MG63 (cell line): ENCODE measurements at regions not wholly inside any gene's neighbourhood (a gene's known extent, or its start where the extent isn't known, plus 50 kb on each side); places are given as distances from the start of the nearest gene placed in this dataset.
"Not testable (repeated sequence)": the region's sequence is repeated elsewhere in the genome, so short reads cannot be mapped to it uniquely, and the experiment has no call there.

Source experiments
- DNase-seq: peaks from one replicate; pipeline ENCODE4 v3.0.0-alpha.2; 2020
- H3K27me3 ChIP-seq: fragments of 250-450 bp; sonication (Bioruptor Pico); 2 replicates; pipeline ENCODE4 v1.5.1; 2020; ENCODE audit warnings: mild to moderate bottlenecking, moderate library complexity
- H3K36me3 ChIP-seq: fragments of 250-450 bp; sonication (Bioruptor Pico); 2 replicates; pipeline ENCODE4 v1.5.1; 2020; ENCODE audit warnings: mild to moderate bottlenecking, moderate library complexity
- H3K4me3 ChIP-seq: fragments of 250-450 bp; sonication (Bioruptor Pico); 2 replicates; pipeline ENCODE4 v1.5.1; 2020; ENCODE audit warnings: mild to moderate bottlenecking, moderate library complexity
- H3K9me3 ChIP-seq: fragments of 250-450 bp; sonication (Bioruptor Pico); 2 replicates; pipeline ENCODE4 v1.5.1; 2020; ENCODE audit warnings: mild to moderate bottlenecking, moderate library complexity

- no peak overlapping the region for H3K4me3 ChIP-seq
- DNase-seq: no peak
- H3K27me3 ChIP-seq: peaks cover 3% of the 10 kb centered on the region; the same call in 1 of the 2 replicates
- no peaks in the 10 kb centered on the region for H3K9me3 ChIP-seq
- no peaks in the 10 kb centered on the region for H3K36me3 ChIP-seq
Observed at GRCh38 chr5:86671536-86671935, 53.8 kb downstream of the COX7C start.

DNA sequence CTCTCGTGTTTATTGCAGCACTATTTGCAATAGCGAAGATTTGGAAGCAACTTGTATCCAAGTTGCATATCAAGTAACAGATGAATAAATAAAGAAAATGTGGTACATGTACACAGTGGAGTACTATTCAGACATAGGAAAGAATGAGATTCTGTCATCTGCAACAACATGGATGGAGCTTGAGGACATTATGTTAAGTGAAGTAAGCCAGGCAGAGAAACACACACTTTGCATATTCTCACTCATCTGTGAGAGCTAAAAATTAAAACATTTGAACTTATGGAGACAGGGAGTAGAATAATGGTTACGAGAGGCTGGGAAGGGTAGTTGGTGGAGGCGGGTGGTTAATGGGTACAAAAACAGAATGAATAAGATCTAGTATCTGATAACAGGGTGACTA lies 56.3 kb downstream of the COX7C start:
- Histone ChIP-seq H3K27me3 (peaks cover 3% of the 10 kb centered on the region; the same call in 1 of the 2 replicates), H3K36me3 (no peaks in the 10 kb centered on the region), H3K4me3 (no peak overlapping the region), H3K9me3 (no peaks in the 10 kb centered on the region)
- DNase-seq: no peak

DNA sequence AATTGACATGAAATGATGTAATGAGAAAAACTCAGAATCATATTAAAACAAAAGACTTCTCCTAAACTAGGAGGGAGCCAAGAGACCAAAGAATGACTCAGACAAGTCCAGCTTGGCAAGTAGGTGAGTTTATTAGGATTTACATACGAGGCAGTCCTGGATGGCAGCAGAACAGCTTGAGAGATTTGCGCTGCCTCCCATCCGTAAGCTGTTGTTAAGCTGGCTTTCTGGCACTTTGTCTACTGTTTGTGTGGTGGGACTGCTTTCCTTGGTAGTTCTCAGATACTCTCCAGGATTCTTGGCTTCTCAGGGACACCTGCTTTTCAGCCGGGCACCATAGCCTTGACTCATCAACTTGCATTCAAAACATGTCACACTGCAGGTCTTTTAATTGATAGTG lies 57.6 kb downstream of the COX7C start:
- Histone ChIP-seq H3K27me3 (peaks cover 3% of the 10 kb centered on the region; the same call in 1 of the 2 replicates), H3K36me3 (no peaks in the 10 kb centered on the region), H3K4me3 (no peak overlapping the region), H3K9me3 (no peaks in the 10 kb centered on the region)
- no peak for DNase-seq

DNA sequence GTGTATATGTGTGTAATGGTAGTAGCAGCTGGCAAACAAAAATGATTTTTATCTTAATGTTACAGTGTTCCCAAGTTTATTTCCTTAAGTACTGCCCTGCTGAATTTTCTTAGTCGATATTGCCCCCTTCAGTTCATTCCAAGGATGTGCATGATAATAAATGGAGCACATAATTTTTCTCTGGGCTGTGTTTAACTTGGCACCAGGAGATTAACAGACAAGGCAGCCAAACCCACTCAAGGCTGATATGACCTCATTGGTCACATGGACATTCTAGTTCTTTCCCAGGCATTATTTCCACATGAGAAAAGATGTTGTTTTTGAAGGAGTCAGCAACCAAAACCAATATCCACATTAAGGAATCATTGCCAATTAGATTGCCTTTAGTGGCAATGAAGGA lies 61.8 kb downstream of the COX7C start:
- DNase-seq: peak; percentile 60
- no peak overlapping the region for H3K4me3 ChIP-seq
- H3K36me3 ChIP-seq: no peaks in the 10 kb centered on the region
- H3K9me3 ChIP-seq: no peaks in the 10 kb centered on the region
- H3K27me3 ChIP-seq: peaks cover 5% of the 10 kb centered on the region

DNA sequence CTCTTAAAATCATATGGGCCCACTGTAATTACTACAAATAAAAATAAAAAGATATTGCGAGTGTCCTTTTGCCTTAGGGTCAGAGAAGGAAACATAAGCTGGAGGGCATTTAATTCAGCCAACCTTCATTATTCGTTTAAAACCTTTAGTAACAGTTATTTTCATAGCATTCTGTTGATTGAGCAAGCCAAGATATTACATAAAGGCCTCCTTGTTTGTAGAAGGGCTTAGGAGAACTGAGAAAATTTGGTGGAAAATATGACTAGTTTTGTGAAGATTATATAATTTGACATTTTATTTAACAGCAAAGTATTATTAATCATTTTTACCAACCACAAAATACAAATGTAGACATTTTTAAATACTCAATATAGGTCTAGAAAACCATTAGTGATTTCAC lies 62.2 kb downstream of the COX7C start:
- H3K9me3 ChIP-seq: no peaks in the 10 kb centered on the region
- no peak for DNase-seq
- no peak overlapping the region for H3K4me3 ChIP-seq
- peaks cover 5% of the 10 kb centered on the region for H3K27me3 ChIP-seq
- no peaks in the 10 kb centered on the region for H3K36me3 ChIP-seq

DNA sequence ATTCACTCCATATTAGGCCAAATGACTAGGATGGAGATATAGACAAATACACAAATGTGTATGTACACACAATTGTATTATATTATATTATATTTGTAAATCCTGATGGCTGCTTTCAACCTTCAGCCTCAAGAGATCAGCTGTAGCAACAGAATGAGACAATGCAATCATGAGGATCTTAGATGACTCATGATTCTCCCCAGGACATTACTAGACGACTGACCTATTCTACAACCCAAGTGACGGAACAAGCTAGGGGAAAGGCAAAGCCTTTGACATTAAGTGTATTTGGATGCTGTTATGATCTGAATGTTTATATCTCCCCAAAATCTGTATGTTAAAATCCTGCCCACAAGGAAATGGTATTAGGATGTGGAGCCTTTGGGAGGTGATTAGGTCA lies 66.5 kb downstream of the COX7C start:
- no peak for DNase-seq
- Histone ChIP-seq H3K36me3 (no peaks in the 10 kb centered on the region), H3K4me3 (no peak overlapping the region), H3K9me3 (no peaks in the 10 kb centered on the region), H3K27me3 (peaks cover 13% of the 10 kb centered on the region)

DNA sequence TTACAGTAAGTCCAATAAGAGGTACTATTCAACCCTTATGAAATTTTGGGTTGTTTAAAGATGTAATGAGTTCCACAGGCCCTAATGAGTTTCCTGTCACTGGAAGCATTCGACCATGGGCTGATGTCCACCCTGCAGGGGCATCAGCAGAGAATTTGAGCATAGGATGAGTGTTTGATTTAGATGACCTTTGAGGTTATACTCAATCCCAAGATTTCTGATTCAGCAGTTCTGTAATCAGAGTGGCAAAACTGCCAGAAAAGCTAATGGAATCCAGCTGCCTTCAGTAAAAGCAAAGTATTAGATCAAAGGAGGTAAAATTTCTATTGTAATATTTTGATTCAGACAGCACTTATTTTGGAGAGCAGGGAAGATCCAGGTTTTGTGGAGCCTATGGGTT lies 68.3 kb downstream of the COX7C start:
- H3K27me3 ChIP-seq: peaks cover 13% of the 10 kb centered on the region
- H3K4me3 ChIP-seq: no peak overlapping the region
- no peak for DNase-seq
- no peaks in the 10 kb centered on the region for H3K9me3 ChIP-seq
- no peaks in the 10 kb centered on the region for H3K36me3 ChIP-seq

DNA sequence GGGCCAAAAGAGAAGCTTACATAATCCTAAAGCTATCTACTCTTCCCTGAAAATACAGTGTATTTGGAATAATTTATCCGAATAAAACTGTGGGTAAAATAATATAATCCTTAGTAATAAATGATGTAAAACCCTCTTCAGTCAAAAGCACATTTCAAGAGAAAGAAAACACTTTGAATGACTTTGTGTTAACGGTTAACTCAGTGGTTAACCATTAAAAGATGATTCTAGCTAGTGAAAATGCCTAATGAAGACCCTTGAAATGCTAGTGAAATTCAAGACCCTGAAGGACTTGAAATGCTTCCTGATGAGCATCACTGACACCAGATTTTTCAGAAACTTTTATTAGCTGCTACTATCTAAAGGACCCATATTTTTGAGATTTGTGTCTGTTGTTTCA lies 70.7 kb downstream of the COX7C start:
- DNase-seq: no peak
- peaks cover 8% of the 10 kb centered on the region for H3K27me3 ChIP-seq
- H3K4me3 ChIP-seq: no peak overlapping the region
- no peaks in the 10 kb centered on the region for H3K36me3 ChIP-seq
- no peaks in the 10 kb centered on the region for H3K9me3 ChIP-seq

DNA sequence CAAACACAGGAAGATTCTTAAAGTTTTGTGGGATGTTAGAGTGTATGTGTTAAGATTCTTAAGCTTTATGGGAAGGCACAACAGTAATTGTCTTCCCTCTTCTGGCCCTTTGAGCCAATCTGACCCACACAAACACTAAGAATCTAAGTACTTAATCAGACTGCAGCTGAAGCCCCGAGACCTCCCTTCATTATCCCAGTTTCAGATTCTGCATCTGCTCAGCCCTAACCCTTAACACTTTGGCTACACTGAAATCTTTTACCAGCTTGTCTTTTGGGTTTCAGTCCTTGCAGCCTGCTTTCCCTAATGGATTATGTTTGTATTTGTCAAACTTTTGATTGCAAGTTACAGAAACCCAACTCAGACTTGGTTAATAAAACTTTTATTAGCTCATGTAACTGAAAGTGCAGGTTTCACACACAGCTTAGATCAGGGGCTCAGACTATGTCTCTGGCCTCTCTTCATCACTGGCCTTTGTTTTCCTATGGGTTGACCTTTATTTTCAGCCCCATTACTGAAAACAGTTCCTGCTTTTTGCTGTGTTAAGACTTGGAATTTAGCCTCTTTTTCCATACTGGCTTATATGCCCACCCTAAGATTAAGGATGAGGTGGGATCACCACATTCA lies 71.5 kb downstream of the COX7C start:
- Histone ChIP-seq H3K4me3 (no peak overlapping the region), H3K9me3 (no peaks in the 10 kb centered on the region), H3K36me3 (no peaks in the 10 kb centered on the region), H3K27me3 (peaks cover 8% of the 10 kb centered on the region)
- no peak for DNase-seq

GRCh38 chr5:86709157-86709881 lies 91.6 kb downstream of the COX7C start:
- Histone ChIP-seq H3K27me3 (no peaks in the 10 kb centered on the region), H3K36me3 (no peaks in the 10 kb centered on the region), H3K4me3 (no peak overlapping the region), H3K9me3 (no peaks in the 10 kb centered on the region)
- DNase-seq: no peak

- Histone ChIP-seq H3K4me3 (no peak overlapping the region), H3K27me3 (no peaks in the 10 kb centered on the region), H3K9me3 (no peaks in the 10 kb centered on the region), H3K36me3 (no peaks in the 10 kb centered on the region)
- no peak for DNase-seq
Observed at GRCh38 chr5:86716121-86716520, 98.4 kb downstream of the COX7C start.

DNA sequence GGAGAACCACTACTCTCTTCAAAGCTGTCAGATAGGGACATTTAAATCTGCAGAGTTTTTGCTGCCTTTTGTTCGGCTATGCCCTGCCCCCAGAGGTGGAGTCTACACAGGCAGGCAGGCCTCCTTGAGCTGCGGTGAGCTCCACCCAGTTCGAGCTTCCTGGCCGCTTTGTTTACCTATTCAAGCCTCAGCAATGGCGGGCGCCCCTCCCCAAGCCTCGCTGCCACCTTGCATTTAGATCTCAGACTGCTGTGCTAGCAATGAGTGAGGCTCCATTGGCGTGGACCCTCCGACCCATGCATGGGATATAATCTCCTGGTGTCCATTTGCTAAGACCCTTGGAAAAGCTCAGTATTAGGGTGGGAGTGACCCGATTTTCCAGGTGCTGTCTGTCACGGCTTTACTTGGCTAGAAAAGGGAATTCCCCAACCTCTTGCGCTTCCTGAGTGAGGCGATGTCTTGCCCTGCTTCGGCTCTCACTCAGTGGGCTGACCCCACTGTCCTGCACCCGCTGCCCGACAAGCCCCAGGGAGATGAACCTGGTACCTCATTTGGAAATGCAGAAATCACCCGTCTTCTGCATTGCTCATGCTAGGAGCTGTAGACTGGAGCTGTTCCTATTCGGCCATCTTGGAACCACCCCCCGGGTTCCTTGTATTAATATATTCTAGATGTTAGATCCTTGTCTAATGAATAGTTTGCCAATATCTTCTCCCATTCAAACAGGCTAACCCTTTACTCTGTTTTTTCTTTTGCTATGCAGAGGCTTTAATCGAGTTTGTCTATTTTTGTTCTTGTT lies 113.8 kb downstream of the COX7C start:
- not testable (repeated sequence) for H3K4me3 ChIP-seq, H3K27me3 ChIP-seq, H3K36me3 ChIP-seq, H3K9me3 ChIP-seq, DNase-seq

DNA sequence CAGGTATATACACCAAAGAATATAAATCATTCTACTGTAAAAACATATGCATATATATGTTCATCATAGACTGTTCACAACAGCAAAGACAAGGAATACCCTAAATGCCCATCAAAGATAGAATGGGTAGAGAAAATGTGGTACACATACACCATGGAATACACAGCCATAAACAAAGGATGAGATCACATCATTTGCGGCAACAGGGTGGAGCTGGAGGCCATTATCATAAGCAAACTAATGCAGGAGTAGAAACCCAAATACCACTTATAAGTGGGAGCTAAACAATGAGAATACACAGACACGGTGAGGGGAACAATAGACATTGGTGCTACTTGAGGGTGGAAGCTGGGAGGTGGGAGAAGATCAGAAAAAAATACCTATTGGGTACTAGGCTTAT lies 117.6 kb downstream of the COX7C start:
- peaks cover 5% of the 10 kb centered on the region; the same call in 1 of the 2 replicates for H3K9me3 ChIP-seq
- no peaks in the 10 kb centered on the region for H3K36me3 ChIP-seq
- no peaks in the 10 kb centered on the region for H3K27me3 ChIP-seq
- DNase-seq: no peak
- H3K4me3 ChIP-seq: no peak overlapping the region

DNA sequence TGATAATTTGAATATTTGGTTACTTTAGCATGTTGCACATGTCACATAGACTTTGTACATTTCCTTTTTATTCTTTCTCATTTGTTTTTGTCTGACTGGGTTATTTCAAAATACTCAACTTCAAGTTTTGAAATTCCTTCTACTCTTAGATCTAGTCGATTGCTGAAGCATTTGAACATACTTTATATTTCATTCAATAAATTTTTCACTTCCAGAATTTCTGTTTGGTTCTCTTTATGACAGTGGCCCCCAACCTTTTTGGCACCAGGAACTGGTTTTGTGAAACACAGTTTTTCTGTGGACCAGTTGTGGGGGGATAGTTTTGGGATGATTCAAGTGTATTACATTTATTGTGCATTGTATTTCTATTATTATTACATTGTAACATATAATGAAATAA lies 119.8 kb downstream of the COX7C start:
- no peak overlapping the region for H3K4me3 ChIP-seq
- no peaks in the 10 kb centered on the region for H3K36me3 ChIP-seq
- H3K9me3 ChIP-seq: peaks cover 5% of the 10 kb centered on the region; the same call in 1 of the 2 replicates
- DNase-seq: no peak
- H3K27me3 ChIP-seq: no peaks in the 10 kb centered on the region

GRCh38 chr5:86748538-86749105 lies 130.9 kb downstream of the COX7C start:
- H3K9me3 ChIP-seq: no peaks in the 10 kb centered on the region
- H3K4me3 ChIP-seq: no peak overlapping the region
- H3K36me3 ChIP-seq: no peaks in the 10 kb centered on the region
- DNase-seq: no peak
- peaks cover 5% of the 10 kb centered on the region; the same call in 1 of the 2 replicates for H3K27me3 ChIP-seq

DNA sequence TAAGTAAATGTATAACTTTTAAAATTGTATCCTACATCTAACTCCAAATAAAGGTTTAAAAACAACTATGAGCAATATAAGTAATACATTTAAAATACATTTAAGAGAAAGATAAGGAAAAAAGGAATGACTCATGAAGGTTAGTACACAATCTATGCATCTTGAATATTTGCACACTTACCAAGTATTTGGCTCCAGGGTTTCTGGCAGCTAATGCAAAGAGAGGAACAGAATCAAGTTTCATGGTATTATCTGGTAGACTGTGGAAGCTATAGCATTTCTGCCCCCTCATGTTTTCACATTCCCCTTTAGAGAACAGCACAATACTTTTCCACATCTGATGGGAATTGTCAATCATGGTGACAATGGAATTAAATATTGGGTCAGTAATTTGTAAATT lies 132.1 kb downstream of the COX7C start:
- Histone ChIP-seq H3K36me3 (no peaks in the 10 kb centered on the region), H3K27me3 (peaks cover under 1% of the 10 kb centered on the region; the same call in 1 of the 2 replicates), H3K4me3 (no peak overlapping the region), H3K9me3 (no peaks in the 10 kb centered on the region)
- DNase-seq: no peak

GRCh38 chr5:86756839-86757238 lies 139.1 kb downstream of the COX7C start:
- no peaks in the 10 kb centered on the region; the same call in 1 of the 2 replicates for H3K27me3 ChIP-seq
- H3K36me3 ChIP-seq: no peaks in the 10 kb centered on the region
- no peak overlapping the region for H3K4me3 ChIP-seq
- no peak for DNase-seq
- no peaks in the 10 kb centered on the region for H3K9me3 ChIP-seq
